Activated CD8-positive, alpha-beta T cell treated with anti-CD3 and anti-CD28 coated beads for 36 hours (primary cell): ENCODE measurements at regions not wholly inside any gene's neighbourhood (a gene's known extent, or its start where the extent isn't known, plus 50 kb on each side); places are given as distances from the start of the nearest gene placed in this dataset.
"Not testable (repeated sequence)": the region's sequence is repeated elsewhere in the genome, so short reads cannot be mapped to it uniquely, and the experiment has no call there.

Source experiments
- ATAC-seq: fragments of 200-7000 bp; cut with Tn5 transposase; one replicate; pipeline ENCODE4 v1.10.0; 2021; ENCODE audit warnings: mild to moderate bottlenecking, moderate library complexity
- CTCF ChIA-PET: fragments of 350-600 bp; sonication (Branson Sonifier 250); formaldehyde crosslinking; loops from one replicate; lab custom pipeline; 2021; ENCODE audit warnings: antibody characterized with exemption; lab: Charles Lee
- POLR2A ChIA-PET: fragments of 350-600 bp; sonication (Branson Sonifier 250); formaldehyde crosslinking; loops from one replicate; lab custom pipeline; 2021; ENCODE audit warnings: antibody characterized with exemption; lab: Charles Lee
- DNase-seq: peaks from one replicate; pipeline ENCODE4 v3.0.0-alpha.2; 2020
- H3K27ac Mint-ChIP-seq: one replicate; pipeline ENCODE4 v1.8.0; 2021; ENCODE audit warnings: mild to moderate bottlenecking, mixed read lengths
- H3K27me3 Mint-ChIP-seq: one replicate; pipeline ENCODE4 v1.8.0; 2021; ENCODE audit warnings: mixed read lengths
- H3K36me3 Mint-ChIP-seq: one replicate; pipeline ENCODE4 v1.8.0; 2021; ENCODE audit warnings: low read depth, mixed read lengths
- H3K4me1 Mint-ChIP-seq: one replicate; pipeline ENCODE4 v1.8.0; 2021; ENCODE audit warnings: low read depth, mixed read lengths
- H3K4me3 Mint-ChIP-seq: one replicate; pipeline ENCODE4 v1.8.0; 2021; ENCODE audit warnings: mild to moderate bottlenecking, moderate library complexity, mixed read lengths
- H3K9me3 Mint-ChIP-seq: one replicate; pipeline ENCODE4 v1.8.0; 2021; ENCODE audit warnings: mixed read lengths
- intact Hi-C: fragments of 100-400 bp; cut with micrococcal nuclease; formaldehyde crosslinking; loops from one replicate; pipeline ENCODE4 v1.10.0; 2022
- TF ChIP-seq, protein P1 (sequence below): fragments of 200-600 bp; IDR thresholded peaks from one replicate; pipeline ENCODE4 v1.8.0; 2022; ENCODE audit warnings: antibody characterized with exemption, mild to moderate bottlenecking

DNA sequence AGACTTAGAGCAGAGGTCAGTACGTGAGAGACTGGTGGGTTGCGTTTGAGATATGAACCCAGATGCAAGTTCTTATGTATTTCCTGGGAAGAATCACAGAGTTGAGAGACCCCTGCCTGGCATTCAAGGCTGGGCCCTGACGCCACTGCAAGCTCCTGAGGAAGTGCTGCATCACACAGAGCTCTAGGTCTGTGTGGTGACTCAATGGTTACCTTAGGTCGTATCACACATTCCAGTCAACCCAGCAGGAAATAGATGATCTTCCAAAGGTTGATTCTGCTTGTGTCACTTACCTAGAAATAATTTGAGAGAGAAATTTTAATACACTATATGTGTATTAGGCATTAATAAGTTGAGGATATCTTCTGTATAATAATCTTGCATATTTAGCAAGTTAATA lies 1431.9 kb downstream of the RPIA start:
- H3K4me1 Mint-ChIP-seq, POLR2A ChIA-PET, H3K27me3 Mint-ChIP-seq, intact Hi-C loops, H3K27ac Mint-ChIP-seq, DNase-seq, H3K4me3 Mint-ChIP-seq, H3K36me3 Mint-ChIP-seq, ATAC-seq, H3K9me3 Mint-ChIP-seq, CTCF ChIA-PET: not testable (repeated sequence)

DNA sequence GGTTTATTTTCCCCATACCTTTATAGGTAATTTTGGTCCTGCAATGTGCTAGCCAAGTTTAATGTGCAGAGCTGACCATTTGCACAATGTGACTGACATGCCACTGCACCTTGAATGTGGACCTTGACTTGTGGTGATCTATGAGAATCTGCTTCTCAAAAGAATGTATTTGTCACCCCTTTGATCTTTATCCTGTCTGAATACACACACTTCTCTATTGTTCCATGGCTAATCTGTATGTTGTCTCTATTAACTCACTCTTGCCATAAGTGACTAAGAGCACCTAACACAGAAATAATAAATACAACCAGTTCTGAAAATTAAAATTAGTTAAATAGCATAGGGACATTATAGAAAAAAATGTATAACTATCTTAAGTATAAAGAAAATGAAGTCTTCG lies 1447.6 kb downstream of the RPIA start:
- H3K4me1 Mint-ChIP-seq, CTCF ChIA-PET, intact Hi-C loops, H3K27ac Mint-ChIP-seq, H3K27me3 Mint-ChIP-seq, POLR2A ChIA-PET, ATAC-seq, H3K9me3 Mint-ChIP-seq, DNase-seq, H3K4me3 Mint-ChIP-seq, H3K36me3 Mint-ChIP-seq: not testable (repeated sequence)

DNA sequence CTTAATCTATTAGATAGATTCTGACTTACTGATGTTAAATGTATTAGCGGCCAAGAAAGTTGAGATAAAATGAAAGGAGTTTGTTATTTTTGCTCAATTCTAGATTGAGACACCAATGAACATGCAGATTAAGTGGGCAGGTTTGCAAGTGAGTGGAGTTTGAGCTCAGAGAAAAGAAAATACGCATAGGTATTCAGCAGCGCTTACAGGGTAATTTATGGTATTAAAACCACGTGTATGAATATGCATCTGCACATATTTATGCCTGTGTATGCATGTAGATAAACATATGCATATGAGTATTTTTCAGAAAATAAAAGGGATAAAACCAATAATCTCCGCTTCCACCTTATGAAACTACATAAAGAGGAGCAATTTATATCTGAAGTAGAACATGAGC lies 1450.1 kb downstream of the RPIA start:
- ATAC-seq, intact Hi-C loops, H3K9me3 Mint-ChIP-seq, POLR2A ChIA-PET, CTCF ChIA-PET, H3K27ac Mint-ChIP-seq, H3K4me1 Mint-ChIP-seq, H3K27me3 Mint-ChIP-seq, H3K36me3 Mint-ChIP-seq, DNase-seq, H3K4me3 Mint-ChIP-seq: not testable (repeated sequence)

DNA sequence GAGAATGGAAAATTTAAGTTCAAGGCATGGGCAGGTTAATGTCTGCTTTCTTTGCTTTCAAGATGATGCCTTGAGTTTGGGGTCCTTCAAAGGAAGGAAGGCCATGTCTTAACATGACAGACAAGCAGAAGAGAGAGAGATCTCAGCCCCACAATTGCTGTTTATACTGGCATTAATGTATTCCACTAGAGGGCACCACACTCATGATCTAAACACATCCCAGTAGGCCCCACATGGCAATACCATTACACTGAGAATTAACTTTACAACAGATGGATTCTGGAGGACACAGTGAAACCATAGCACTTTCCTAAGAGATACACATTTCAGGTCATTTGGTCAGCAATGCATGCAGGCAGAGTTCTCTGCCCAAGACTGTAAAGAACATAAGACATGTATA lies 1460.3 kb downstream of the RPIA start:
- not testable (repeated sequence) for DNase-seq, H3K4me1 Mint-ChIP-seq

DNA sequence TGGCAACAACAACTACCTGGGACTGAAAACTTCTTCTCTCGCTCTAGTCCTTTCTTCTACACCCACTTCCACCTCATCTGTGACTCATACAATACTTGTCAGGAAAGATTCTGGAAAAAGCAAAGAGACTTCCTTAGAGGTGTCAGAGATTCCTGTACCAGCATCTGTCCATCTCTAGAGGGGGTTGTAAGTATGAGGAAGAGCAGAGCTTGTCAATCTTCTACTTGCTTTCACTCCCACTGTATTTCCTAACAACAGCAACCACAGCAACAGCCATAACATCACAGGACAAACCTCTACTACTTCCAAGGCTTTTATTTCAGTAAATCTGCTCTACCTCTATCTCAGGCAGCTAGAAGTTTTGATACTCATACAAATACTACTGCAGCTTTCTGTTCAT lies 1479.5 kb downstream of the RPIA start:
- intact Hi-C loops, POLR2A ChIA-PET, H3K27me3 Mint-ChIP-seq, H3K36me3 Mint-ChIP-seq, DNase-seq, H3K4me3 Mint-ChIP-seq, H3K9me3 Mint-ChIP-seq, CTCF ChIA-PET, H3K4me1 Mint-ChIP-seq, H3K27ac Mint-ChIP-seq, ATAC-seq: not testable (repeated sequence)

More for the DNA sequence above, 1460.3 kb downstream of the RPIA start:
- H3K9me3 Mint-ChIP-seq, CTCF ChIA-PET, H3K4me3 Mint-ChIP-seq, H3K27ac Mint-ChIP-seq, H3K36me3 Mint-ChIP-seq, H3K27me3 Mint-ChIP-seq, intact Hi-C loops, POLR2A ChIA-PET, ATAC-seq: not testable (repeated sequence)

DNA sequence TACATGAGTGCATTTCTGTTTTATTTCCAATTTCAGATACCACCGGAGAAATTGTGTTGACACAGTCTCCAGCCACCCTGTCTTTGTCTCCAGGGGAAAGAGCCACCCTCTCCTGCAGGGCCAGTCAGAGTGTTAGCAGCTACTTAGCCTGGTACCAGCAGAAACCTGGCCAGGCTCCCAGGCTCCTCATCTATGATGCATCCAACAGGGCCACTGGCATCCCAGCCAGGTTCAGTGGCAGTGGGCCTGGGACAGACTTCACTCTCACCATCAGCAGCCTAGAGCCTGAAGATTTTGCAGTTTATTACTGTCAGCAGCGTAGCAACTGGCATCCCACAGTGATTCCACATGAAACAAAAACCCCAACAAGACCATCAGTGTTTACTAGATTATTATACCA lies 1481.6 kb downstream of the RPIA start:
- H3K4me3 Mint-ChIP-seq, H3K9me3 Mint-ChIP-seq, DNase-seq, POLR2A ChIA-PET, CTCF ChIA-PET, H3K36me3 Mint-ChIP-seq, ATAC-seq, H3K4me1 Mint-ChIP-seq, H3K27me3 Mint-ChIP-seq, intact Hi-C loops, H3K27ac Mint-ChIP-seq: not testable (repeated sequence)

DNA sequence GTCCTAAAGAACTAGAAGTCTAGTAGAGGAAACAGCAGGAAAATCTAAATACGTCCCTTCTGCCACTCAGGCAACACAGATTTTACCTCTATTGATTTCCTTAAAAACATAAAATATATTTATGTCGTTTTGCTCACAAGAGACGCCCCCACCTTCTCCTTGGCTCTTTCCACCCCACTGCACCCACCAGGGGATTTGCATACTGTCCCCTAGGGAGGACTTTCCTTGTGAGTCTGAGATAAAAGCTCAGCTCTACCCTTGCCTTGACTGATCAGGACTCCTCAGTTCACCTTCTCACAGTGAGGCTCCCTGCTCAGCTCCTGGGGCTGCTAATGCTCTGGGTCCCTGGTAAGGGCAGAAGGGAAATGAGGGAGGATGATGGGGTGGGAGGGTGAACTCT lies 1488.1 kb downstream of the RPIA start:
- POLR2A ChIA-PET: not testable (repeated sequence)

DNA sequence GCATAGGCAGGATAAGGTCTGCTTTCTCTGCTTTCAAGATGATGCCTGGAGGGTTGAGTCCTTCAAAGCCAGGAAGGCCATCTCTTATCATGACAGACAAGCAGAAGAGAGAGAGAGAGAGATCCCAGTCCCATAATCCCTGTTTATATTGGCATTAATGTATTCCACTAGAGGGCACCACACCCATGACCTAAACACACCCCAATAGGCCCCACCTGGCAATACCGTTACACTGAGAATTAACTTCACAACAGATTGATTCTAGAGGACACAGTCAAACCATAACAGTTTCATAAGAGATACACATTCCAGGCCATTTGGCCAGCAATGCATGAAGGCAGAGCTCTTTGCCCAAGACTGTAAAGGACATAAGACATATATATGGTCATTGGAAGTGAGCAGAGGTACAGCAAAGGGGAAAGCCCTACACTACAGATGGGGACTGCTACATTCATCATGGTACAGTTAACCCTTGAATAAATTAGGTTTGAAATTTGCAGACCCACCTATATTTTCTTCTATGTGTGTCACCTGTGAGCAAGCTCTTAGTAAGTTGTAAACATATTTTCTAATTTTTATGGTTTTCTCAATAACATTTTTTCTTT lies 1516.1 kb downstream of the RPIA start:
- CTCF ChIA-PET: no interaction called here
- H3K4me3 Mint-ChIP-seq: no peak overlapping the region
- H3K4me1 Mint-ChIP-seq: no peaks in the 10 kb centered on the region
- H3K27me3 Mint-ChIP-seq: no peaks in the 10 kb centered on the region
- no peaks in the 10 kb centered on the region for H3K36me3 Mint-ChIP-seq
- peaks cover 3% of the 10 kb centered on the region for H3K9me3 Mint-ChIP-seq
- DNase-seq: no peak
- ATAC-seq: no peak
- intact Hi-C loops: no loop called here
- POLR2A ChIA-PET: no interaction called here
- no peak overlapping the region for H3K27ac Mint-ChIP-seq
- TF ChIP-seq, protein P1, sequence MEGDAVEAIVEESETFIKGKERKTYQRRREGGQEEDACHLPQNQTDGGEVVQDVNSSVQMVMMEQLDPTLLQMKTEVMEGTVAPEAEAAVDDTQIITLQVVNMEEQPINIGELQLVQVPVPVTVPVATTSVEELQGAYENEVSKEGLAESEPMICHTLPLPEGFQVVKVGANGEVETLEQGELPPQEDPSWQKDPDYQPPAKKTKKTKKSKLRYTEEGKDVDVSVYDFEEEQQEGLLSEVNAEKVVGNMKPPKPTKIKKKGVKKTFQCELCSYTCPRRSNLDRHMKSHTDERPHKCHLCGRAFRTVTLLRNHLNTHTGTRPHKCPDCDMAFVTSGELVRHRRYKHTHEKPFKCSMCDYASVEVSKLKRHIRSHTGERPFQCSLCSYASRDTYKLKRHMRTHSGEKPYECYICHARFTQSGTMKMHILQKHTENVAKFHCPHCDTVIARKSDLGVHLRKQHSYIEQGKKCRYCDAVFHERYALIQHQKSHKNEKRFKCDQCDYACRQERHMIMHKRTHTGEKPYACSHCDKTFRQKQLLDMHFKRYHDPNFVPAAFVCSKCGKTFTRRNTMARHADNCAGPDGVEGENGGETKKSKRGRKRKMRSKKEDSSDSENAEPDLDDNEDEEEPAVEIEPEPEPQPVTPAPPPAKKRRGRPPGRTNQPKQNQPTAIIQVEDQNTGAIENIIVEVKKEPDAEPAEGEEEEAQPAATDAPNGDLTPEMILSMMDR: peak; percentile 23

More for the DNA sequence above, 1488.1 kb downstream of the RPIA start:
- H3K27me3 Mint-ChIP-seq, H3K27ac Mint-ChIP-seq, H3K36me3 Mint-ChIP-seq, ATAC-seq, intact Hi-C loops, DNase-seq, H3K9me3 Mint-ChIP-seq, H3K4me1 Mint-ChIP-seq, CTCF ChIA-PET, H3K4me3 Mint-ChIP-seq: not testable (repeated sequence)
